H1 (cell line): ENCODE measurements at regions not wholly inside any gene's neighbourhood (a gene's known extent, or its start where the extent isn't known, plus 50 kb on each side); places are given as distances from the start of the nearest gene placed in this dataset.

Experiments used
- BRCA1 ChIP-seq: IDR thresholded peaks from 2 replicates; pipeline ENCODE4 v1.6.1; 2012; ENCODE audit warnings: low read depth, low read length, improper control_type of control experiment
- CHD1 ChIP-seq: IDR thresholded peaks from 2 replicates; pipeline ENCODE4 v1.6.1; 2012; ENCODE audit warnings: low read depth, low read length, improper control_type of control experiment
- CHD7 ChIP-seq: fragments of 300-600 bp; sonication (generic); IDR thresholded peaks from 2 replicates; pipeline ENCODE4 v1.7.1; 2012; ENCODE audit warnings: low read length, moderate library complexity, mild to moderate bottlenecking, inconsistent platforms; ENCODE audit not compliant: insufficient replicate concordance
- CTCF ChIP-seq, 3 experiments: IDR thresholded peaks; 1 replicate in 2 of 3; 2 replicates in 1 of 3; pipeline versions ENCODE4 v1.5.1 to v1.6.1; 2011; ENCODE audit warnings: low read length in 3 of 3, mild to moderate bottlenecking in 3 of 3, inconsistent platforms in 2 of 3, low read depth in 1 of 3, moderate library complexity in 1 of 3; ENCODE audit not compliant: insufficient read depth in 1 of 3; ENCODE audit errors: control extremely low read depth in 1 of 3
- EZH2 ChIP-seq: fragments of 200-600 bp; sonication (generic); IDR thresholded peaks from 2 replicates; pipeline ENCODE4 v1.7.1; 2012; ENCODE audit warnings: low read depth, mild to moderate bottlenecking, moderate library complexity, low read length, inconsistent platforms; ENCODE audit not compliant: severe bottlenecking
- SIN3A ChIP-seq, 2 experiments: IDR thresholded peaks in 1 of 2; conservative IDR thresholded peaks in 1 of 2; 2 replicates each; pipeline ENCODE4 v1.6.1; 2011 to 2012; ENCODE audit warnings: low read length in 2 of 2, improper control_type of control experiment in 1 of 2, low read depth in 1 of 2, mild to moderate bottlenecking in 1 of 2
- SUZ12 ChIP-seq: fragments of 200-600 bp; sonication (generic); IDR thresholded peaks from 2 replicates; pipeline ENCODE4 v1.6.1; 2012; ENCODE audit warnings: mild to moderate bottlenecking, inconsistent platforms, low read length, moderate library complexity, mixed read lengths
- TAF1 ChIP-seq: IDR thresholded peaks from 2 replicates; pipeline ENCODE4 v1.6.1; 2011; ENCODE audit warnings: mild to moderate bottlenecking, low read depth, low read length
- TCF12 ChIP-seq: IDR thresholded peaks from 2 replicates; pipeline ENCODE4 v1.6.1; 2011; ENCODE audit warnings: low read depth, mild to moderate bottlenecking, low read length

- TF ChIP-seq CHD7 (no peak), EZH2 (no peak), CTCF (IDR thresholded peaks at IDR 0.05; ENCODE audit: control extremely low read depth in 1 of 3, insufficient read depth in 1 of 3, low read depth in 1 of 3, low read length in 3 of 3) (no peak), CHD1 (no peak), BRCA1 (no peak), TCF12 (no peak), SIN3A (conservative IDR thresholded peaks at IDR 0.05 in 1 of 2, IDR thresholded peaks at IDR 0.05 in 1 of 2; ENCODE audit: low read depth in 1 of 2, low read length in 2 of 2) (no peak), TAF1 (no peak), SUZ12 (no peak)
These were observed 524.7 kb downstream of the SPATA31D1 start (continued) for GRCh38 chr9:82513242-82513751.
